ENCODE measurements at regions not wholly inside any gene's neighbourhood (a gene's known extent, or its start where the extent isn't known, plus 50 kb on each side); places are given as distances from the start of the nearest gene placed in this dataset.

GRCh38 chr7:32293833-32294232, 196.3 kb downstream of the LSM5 start:
- Mint-ChIP-seq H3K4me1 (ENCODE audit: unreplicated experiment) (peaks cover 5% of the 10 kb centered on the region), H3K27ac (ENCODE audit: unreplicated experiment) (no peak overlapping the region), H3K27me3 (ENCODE audit: unreplicated experiment) (peaks cover 70% of the 10 kb centered on the region), H3K9me3 (ENCODE audit: unreplicated experiment) (no peaks in the 10 kb centered on the region), H3K4me3 (ENCODE audit: unreplicated experiment) (no peak overlapping the region), H3K36me3 (ENCODE audit: unreplicated experiment) (no peaks in the 10 kb centered on the region)
- DNase-seq (ENCODE audit: extremely low spot score, unreplicated experiment), result no peak
- TF ChIP-seq CTCF (IDR thresholded peaks at IDR 0.05), result no peak

- TF ChIP-seq CTCF (IDR thresholded peaks at IDR 0.05), result no peak
- Mint-ChIP-seq H3K9me3 (ENCODE audit: unreplicated experiment) (no peaks in the 10 kb centered on the region), H3K27ac (ENCODE audit: unreplicated experiment) (no peak overlapping the region), H3K27me3 (ENCODE audit: unreplicated experiment) (peaks cover 54% of the 10 kb centered on the region), H3K4me3 (ENCODE audit: unreplicated experiment) (no peak overlapping the region), H3K4me1 (ENCODE audit: unreplicated experiment) (no peaks in the 10 kb centered on the region), H3K36me3 (ENCODE audit: unreplicated experiment) (no peaks in the 10 kb centered on the region)
- DNase-seq (ENCODE audit: extremely low spot score, unreplicated experiment), result no peak
Observed at GRCh38 chr7:32289651-32290414, 200.3 kb downstream of the LSM5 start.

GRCh38 chr7:32285698-32286097, 204.5 kb downstream of the LSM5 start:
- H3K4me1 Mint-ChIP-seq (ENCODE audit: unreplicated experiment), result no peaks in the 10 kb centered on the region
- H3K4me3 Mint-ChIP-seq (ENCODE audit: unreplicated experiment), result no peak overlapping the region
- TF ChIP-seq CTCF (IDR thresholded peaks at IDR 0.05), result no peak
- H3K27me3 Mint-ChIP-seq (ENCODE audit: unreplicated experiment), result peaks cover 45% of the 10 kb centered on the region
- no peak for DNase-seq (ENCODE audit: extremely low spot score, unreplicated experiment)
- H3K9me3 Mint-ChIP-seq (ENCODE audit: unreplicated experiment), result no peaks in the 10 kb centered on the region
- H3K36me3 Mint-ChIP-seq (ENCODE audit: unreplicated experiment), result no peaks in the 10 kb centered on the region
- H3K27ac Mint-ChIP-seq (ENCODE audit: unreplicated experiment), result no peak overlapping the region

GRCh38 chr7:32283546-32283945, 206.6 kb downstream of the LSM5 start:
- Mint-ChIP-seq H3K36me3 (ENCODE audit: unreplicated experiment) (no peaks in the 10 kb centered on the region), H3K4me1 (ENCODE audit: unreplicated experiment) (no peaks in the 10 kb centered on the region), H3K27me3 (ENCODE audit: unreplicated experiment) (peaks cover 46% of the 10 kb centered on the region), H3K27ac (ENCODE audit: unreplicated experiment) (no peak overlapping the region), H3K4me3 (ENCODE audit: unreplicated experiment) (no peak overlapping the region), H3K9me3 (ENCODE audit: unreplicated experiment) (no peaks in the 10 kb centered on the region)
- DNase-seq (ENCODE audit: extremely low spot score, unreplicated experiment), result no peak
- TF ChIP-seq CTCF (IDR thresholded peaks at IDR 0.05), result no peak

- H3K9me3 Mint-ChIP-seq (ENCODE audit: unreplicated experiment), result no peaks in the 10 kb centered on the region
- H3K4me3 Mint-ChIP-seq (ENCODE audit: unreplicated experiment), result no peak overlapping the region
- TF ChIP-seq CTCF (IDR thresholded peaks at IDR 0.05), result no peak
- no peaks in the 10 kb centered on the region for H3K4me1 Mint-ChIP-seq (ENCODE audit: unreplicated experiment)
- H3K27ac Mint-ChIP-seq (ENCODE audit: unreplicated experiment), result no peak overlapping the region
- peaks cover 57% of the 10 kb centered on the region for H3K27me3 Mint-ChIP-seq (ENCODE audit: unreplicated experiment)
- DNase-seq (ENCODE audit: extremely low spot score, unreplicated experiment), result no peak
- no peaks in the 10 kb centered on the region for H3K36me3 Mint-ChIP-seq (ENCODE audit: unreplicated experiment)
Observed at GRCh38 chr7:32279500-32279899, 209.3 kb upstream of the PDE1C start.

All from osteocyte (in vitro differentiated cells).